ENCODE measurements at regions not wholly inside any gene's neighbourhood (a gene's known extent, or its start where the extent isn't known, plus 50 kb on each side); places are given as distances from the start of the nearest gene placed in this dataset.

- no peak overlapping the region for H3K27ac ChIP-seq
- H3K9me3 ChIP-seq: no peaks in the 10 kb centered on the region
- TF ChIP-seq, protein P1, sequence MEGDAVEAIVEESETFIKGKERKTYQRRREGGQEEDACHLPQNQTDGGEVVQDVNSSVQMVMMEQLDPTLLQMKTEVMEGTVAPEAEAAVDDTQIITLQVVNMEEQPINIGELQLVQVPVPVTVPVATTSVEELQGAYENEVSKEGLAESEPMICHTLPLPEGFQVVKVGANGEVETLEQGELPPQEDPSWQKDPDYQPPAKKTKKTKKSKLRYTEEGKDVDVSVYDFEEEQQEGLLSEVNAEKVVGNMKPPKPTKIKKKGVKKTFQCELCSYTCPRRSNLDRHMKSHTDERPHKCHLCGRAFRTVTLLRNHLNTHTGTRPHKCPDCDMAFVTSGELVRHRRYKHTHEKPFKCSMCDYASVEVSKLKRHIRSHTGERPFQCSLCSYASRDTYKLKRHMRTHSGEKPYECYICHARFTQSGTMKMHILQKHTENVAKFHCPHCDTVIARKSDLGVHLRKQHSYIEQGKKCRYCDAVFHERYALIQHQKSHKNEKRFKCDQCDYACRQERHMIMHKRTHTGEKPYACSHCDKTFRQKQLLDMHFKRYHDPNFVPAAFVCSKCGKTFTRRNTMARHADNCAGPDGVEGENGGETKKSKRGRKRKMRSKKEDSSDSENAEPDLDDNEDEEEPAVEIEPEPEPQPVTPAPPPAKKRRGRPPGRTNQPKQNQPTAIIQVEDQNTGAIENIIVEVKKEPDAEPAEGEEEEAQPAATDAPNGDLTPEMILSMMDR (IDR thresholded peaks at IDR 0.05): no peak
- H3K27me3 ChIP-seq: no peaks in the 10 kb centered on the region
- no peaks in the 10 kb centered on the region for H3K36me3 ChIP-seq
- H3K4me3 ChIP-seq (ENCODE audit: low read depth in 1 of 2, low read length in 1 of 2): no peak overlapping the region
- H3K4me1 ChIP-seq (ENCODE audit: control insufficient read depth in 1 of 2, insufficient read depth in 1 of 2, low read depth in 1 of 2, low read length in 1 of 2): peaks cover 0 to 2% of the 10 kb centered on the region in 2 experiments
Measured at GRCh38 chr2:193276560-193276959, 1081.8 kb upstream of the TMEFF2 start.

GRCh38 chr2:193276069-193276468 is 1081.3 kb upstream of the TMEFF2 start:
- Histone ChIP-seq H3K4me1 (ENCODE audit: control insufficient read depth in 1 of 2, insufficient read depth in 1 of 2, low read depth in 1 of 2, low read length in 1 of 2) (peaks cover 0 to 2% of the 10 kb centered on the region in 2 experiments), H3K27ac (no peak overlapping the region), H3K9me3 (no peaks in the 10 kb centered on the region), H3K36me3 (no peaks in the 10 kb centered on the region), H3K4me3 (ENCODE audit: low read depth in 1 of 2, low read length in 1 of 2) (no peak overlapping the region), H3K27me3 (no peaks in the 10 kb centered on the region)
- TF ChIP-seq, protein P1 (IDR thresholded peaks at IDR 0.05): no peak

- no peaks in the 10 kb centered on the region for H3K27me3 ChIP-seq
- no peaks in the 10 kb centered on the region for H3K9me3 ChIP-seq
Measured at GRCh38 chr2:193272011-193272410, 1077.3 kb upstream of the TMEFF2 start.

GRCh38 chr2:193270816-193271215 is 1076.1 kb upstream of the TMEFF2 start:
- no peaks in the 10 kb centered on the region for H3K27me3 ChIP-seq
- H3K36me3 ChIP-seq: no peaks in the 10 kb centered on the region
- no peaks in the 10 kb centered on the region for H3K9me3 ChIP-seq
- H3K27ac ChIP-seq: no peak overlapping the region
- TF ChIP-seq, protein P1 (IDR thresholded peaks at IDR 0.05): no peak
- H3K4me3 ChIP-seq (ENCODE audit: low read depth in 1 of 2, low read length in 1 of 2): no peak overlapping the region
- H3K4me1 ChIP-seq (ENCODE audit: control insufficient read depth in 1 of 2, insufficient read depth in 1 of 2, low read depth in 1 of 2, low read length in 1 of 2): peaks cover 0 to 2% of the 10 kb centered on the region in 2 experiments

More at GRCh38 chr2:193272011-193272410, 1077.3 kb upstream of the TMEFF2 start:
- no peak overlapping the region for H3K4me3 ChIP-seq (ENCODE audit: low read depth in 1 of 2, low read length in 1 of 2)
- TF ChIP-seq, protein P1 (IDR thresholded peaks at IDR 0.05): no peak
- peaks cover 0 to 2% of the 10 kb centered on the region in 2 experiments for H3K4me1 ChIP-seq (ENCODE audit: control insufficient read depth in 1 of 2, insufficient read depth in 1 of 2, low read depth in 1 of 2, low read length in 1 of 2)
- H3K27ac ChIP-seq: no peak overlapping the region
- H3K36me3 ChIP-seq: no peaks in the 10 kb centered on the region

DNA sequence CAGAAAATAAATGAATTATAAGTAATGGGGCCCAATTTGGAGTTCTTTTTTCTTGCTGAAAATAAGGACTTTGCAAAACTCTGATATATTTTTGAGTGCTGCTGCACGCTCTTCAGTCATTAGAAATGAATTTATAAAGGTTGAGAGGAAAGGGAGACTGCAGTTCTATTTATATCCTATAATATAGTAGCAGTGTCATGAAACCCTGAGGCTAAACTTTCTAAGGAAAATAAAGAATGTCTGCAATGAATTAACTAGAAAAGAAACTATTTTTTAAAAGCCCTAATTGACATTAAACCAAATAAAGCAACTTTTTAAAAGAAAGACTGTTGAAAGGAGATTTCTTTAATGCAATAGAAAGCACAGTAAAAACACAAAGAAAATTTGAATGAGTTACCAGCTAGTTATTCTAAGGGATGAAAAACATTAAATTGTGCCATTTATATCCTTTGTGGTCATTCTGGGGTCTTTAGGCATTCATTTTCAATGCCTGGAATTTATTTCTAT is 1072.8 kb upstream of the TMEFF2 start:
- no peaks in the 10 kb centered on the region for H3K27me3 ChIP-seq
- H3K36me3 ChIP-seq: no peaks in the 10 kb centered on the region
- H3K4me1 ChIP-seq (ENCODE audit: control insufficient read depth in 1 of 2, insufficient read depth in 1 of 2, low read depth in 1 of 2, low read length in 1 of 2): peaks cover 0 to 2% of the 10 kb centered on the region in 2 experiments
- H3K4me3 ChIP-seq (ENCODE audit: low read depth in 1 of 2, low read length in 1 of 2): no peak overlapping the region
- H3K27ac ChIP-seq: no peak overlapping the region
- TF ChIP-seq, protein P1 (IDR thresholded peaks at IDR 0.05): no peak
- H3K9me3 ChIP-seq: no peaks in the 10 kb centered on the region
